HG03097 (cell line): ENCODE measurements at regions not wholly inside any gene's neighbourhood (a gene's known extent, or its start where the extent isn't known, plus 50 kb on each side); places are given as distances from the start of the nearest gene placed in this dataset.
A peak's percentile ranks its signal among the peaks of the same experiment; 100 is the strongest.
"Not testable (repeated sequence)": the region's sequence is repeated elsewhere in the genome, so short reads cannot be mapped to it uniquely, and the experiment has no call there.

Experiments
- ATAC-seq: cut with Tn5 transposase; IDR thresholded peaks from one replicate; pipeline ENCODE4 v1.9.1; 2021; ENCODE audit not compliant: unreplicated experiment, low FRiP score

GRCh38 chrX:131818297-131818936 is 204.7 kb upstream of the STK26 start:
- no peak for ATAC-seq

- peak; percentile 70 for ATAC-seq
Measured at GRCh38 chrX:131821945-131822622, 201.0 kb upstream of the STK26 start.

GRCh38 chrX:131826572-131826971 is 196.5 kb upstream of the STK26 start:
- ATAC-seq: no peak

GRCh38 chrX:131827935-131828334 is 195.2 kb upstream of the STK26 start:
- peak; percentile 45 for ATAC-seq

GRCh38 chrX:131828482-131828881 is 194.6 kb upstream of the STK26 start:
- ATAC-seq: no peak

GRCh38 chrX:131830400-131831184 is 192.5 kb upstream of the STK26 start:
- peak; percentile 61 for ATAC-seq

GRCh38 chrX:131831185-131831520 is 191.9 kb upstream of the STK26 start:
- no peak for ATAC-seq

GRCh38 chrX:131836161-131836560 is 186.9 kb upstream of the STK26 start:
- ATAC-seq: no peak

GRCh38 chrX:131837325-131837724 is 185.8 kb upstream of the STK26 start:
- ATAC-seq: no peak

GRCh38 chrX:131840799-131841495 is 182.2 kb upstream of the STK26 start:
- peak; percentile 26 for ATAC-seq

GRCh38 chrX:131841496-131842437 is 181.3 kb upstream of the STK26 start:
- peak; percentile 72 for ATAC-seq

GRCh38 chrX:131843987-131844386 is 179.1 kb upstream of the STK26 start:
- ATAC-seq: no peak

- no peak for ATAC-seq
Measured at GRCh38 chrX:131845201-131845600, 177.9 kb upstream of the STK26 start.

GRCh38 chrX:131845771-131846170 is 177.3 kb upstream of the STK26 start:
- no peak for ATAC-seq

GRCh38 chrX:131850964-131851363 is 172.1 kb upstream of the STK26 start:
- not testable (repeated sequence) for ATAC-seq

GRCh38 chrX:131853440-131853839 is 169.7 kb upstream of the STK26 start:
- no peak for ATAC-seq

- no peak for ATAC-seq
Measured at GRCh38 chrX:131854581-131854980, 168.5 kb upstream of the STK26 start.

GRCh38 chrX:131861088-131861787 is 161.9 kb upstream of the STK26 start:
- ATAC-seq: no peak

- ATAC-seq: no peak
Measured at GRCh38 chrX:131862321-131862720, 160.8 kb upstream of the STK26 start.
